ENCODE measurements at regions not wholly inside any gene's neighbourhood (a gene's known extent, or its start where the extent isn't known, plus 50 kb on each side); places are given as distances from the start of the nearest gene placed in this dataset.

GRCh38 chr2:100733391-100734187 lies 86.3 kb upstream of the NPAS2 start:
- peak; percentile 95 to 97 for DNase-seq (ENCODE audit: low read depth in 2 of 2)
- H3K4me3 ChIP-seq (replicated peaks in 1 of 2; ENCODE audit: low read depth in 2 of 2, low read length in 2 of 2) = peak overlapping the region in 1 of 2 donors; percentile 9
- TF ChIP-seq CTCF (IDR thresholded peaks at IDR 0.05; ENCODE audit: low read depth, low read length) = peak; percentile 29

GRCh38 chr2:100736121-100736915 lies 83.6 kb upstream of the NPAS2 start:
- no peak for DNase-seq (ENCODE audit: low read depth in 2 of 2)
- no peak for TF ChIP-seq CTCF (IDR thresholded peaks at IDR 0.05; ENCODE audit: low read depth, low read length)

GRCh38 chr2:100739735-100740432 lies 80.1 kb upstream of the NPAS2 start:
- H3K4me3 ChIP-seq (replicated peaks in 1 of 2; ENCODE audit: low read depth in 2 of 2, low read length in 2 of 2) = no peak overlapping the region
- DNase-seq (ENCODE audit: low read depth in 2 of 2) = no peak
- TF ChIP-seq CTCF (IDR thresholded peaks at IDR 0.05; ENCODE audit: low read depth, low read length) = no peak

More at GRCh38 chr2:100736121-100736915, 83.6 kb upstream of the NPAS2 start:
- no peak overlapping the region for H3K4me3 ChIP-seq (replicated peaks in 1 of 2; ENCODE audit: low read depth in 2 of 2, low read length in 2 of 2)

- no peak overlapping the region for H3K4me3 ChIP-seq (replicated peaks in 1 of 2; ENCODE audit: low read depth in 2 of 2, low read length in 2 of 2)
- no peak for TF ChIP-seq CTCF (IDR thresholded peaks at IDR 0.05; ENCODE audit: low read depth, low read length)
- no peak for DNase-seq (ENCODE audit: low read depth in 2 of 2)
Measured at GRCh38 chr2:100741880-100742276, 78.1 kb upstream of the NPAS2 start.

- H3K4me3 ChIP-seq (replicated peaks in 1 of 2; ENCODE audit: low read depth in 2 of 2, low read length in 2 of 2) = no peak overlapping the region
- peak; percentile 98 to 99 for DNase-seq (ENCODE audit: low read depth in 2 of 2)
Measured at GRCh38 chr2:100742277-100743254, 77.4 kb upstream of the NPAS2 start.

More at GRCh38 chr2:100742277-100743254, 77.4 kb upstream of the NPAS2 start:
- no peak for TF ChIP-seq CTCF (IDR thresholded peaks at IDR 0.05; ENCODE audit: low read depth, low read length)
